Right lobe of liver (tissue), 4 donors: ENCODE measurements at regions not wholly inside any gene's neighbourhood (a gene's known extent, or its start where the extent isn't known, plus 50 kb on each side); places are given as distances from the start of the nearest gene placed in this dataset.

ENCODE experiments used
- CTCF ChIP-seq, 4 donors: fragments of 200-600 bp in 3 of 4; fragments of 450-650 bp in 1 of 4; IDR thresholded peaks; one replicate each; pipeline versions ENCODE4 v1.5.1 to v1.8.0; 2016 to 2022; ENCODE audit warnings: antibody characterized with exemption in 4 of 4, mild to moderate bottlenecking in 2 of 4
- POLR2A ChIP-seq: fragments of 450-650 bp; IDR thresholded peaks from one replicate; pipeline ENCODE4 v1.6.1; 2017; ENCODE audit warnings: antibody characterized with exemption, mild to moderate bottlenecking
- donor health status: DM: no; HTN: no; CAD: no.
- donor health status: DM: no; HTN: no; CAD: no.
- donor health status: DM: no; HTN: yes; CAD: no.

GRCh38 chr3:181839916-181840297, 128.2 kb downstream of the SOX2 start:
- no peak for TF ChIP-seq CTCF (IDR thresholded peaks at IDR 0.05)
- no peak for TF ChIP-seq POLR2A
